IMR-90 (cell line): ENCODE measurements at regions not wholly inside any gene's neighbourhood (a gene's known extent, or its start where the extent isn't known, plus 50 kb on each side); places are given as distances from the start of the nearest gene placed in this dataset.
"Not testable (repeated sequence)": the region's sequence is repeated elsewhere in the genome, so short reads cannot be mapped to it uniquely, and the experiment has no call there.

Experiments used
- ATAC-seq: fragments of 200-7000 bp; cut with Tn5 transposase; 2 replicates; pipeline ENCODE4 v1.9.1; 2020; ENCODE audit warnings: low read depth, mild to moderate bottlenecking, moderate library complexity
- BruUV-seq: library from RNA; stranded (reverse); fragments of 400-500 nt; replicated peaks from 2 replicates; lab custom pipeline; 2021; lab: Mats Ljungman, UMichigan
- CTCF ChIA-PET: fragments of 300-600 bp; formaldehyde crosslinking; extraction: SDS; loops from one replicate; lab custom pipeline; 2021; ENCODE audit warnings: antibody characterized with exemption; lab: Yijun Ruan, JAX
- POLR2A ChIA-PET: fragments of 300-600 bp; sonication (Branson Sonifier 250); formaldehyde crosslinking; loops from one replicate; lab custom pipeline; 2022; ENCODE audit warnings: antibody characterized with exemption; ENCODE audit not compliant: unreplicated experiment; lab: Charles Lee
- DNase-seq: peaks from one replicate; pipeline ENCODE4 v3.0.0; 2013
- H2AFZ ChIP-seq: replicated peaks from 2 replicates; pipeline ENCODE3; 2013; ENCODE audit warnings: low read length, mild to moderate bottlenecking; ENCODE audit not compliant: poor library complexity
- H2AK5ac ChIP-seq: 2 replicates; pipeline ENCODE4 v1.6.1; 2013; ENCODE audit warnings: low read depth, low read length, inconsistent platforms
- H2AK9ac ChIP-seq: replicated peaks from 2 replicates; pipeline ENCODE3; 2013; ENCODE audit warnings: mild to moderate bottlenecking, low read depth, low read length, moderate library complexity; ENCODE audit not compliant: poor library complexity
- H2BK120ac ChIP-seq: 2 replicates; pipeline ENCODE4 v1.6.1; 2013; ENCODE audit warnings: low read depth, low read length, inconsistent platforms
- H2BK15ac ChIP-seq: 3 replicates; pipeline ENCODE4 v1.6.1; 2013; ENCODE audit warnings: low read depth, low read length, inconsistent platforms
- H2BK20ac ChIP-seq: 2 replicates; pipeline ENCODE4 v1.6.1; 2013; ENCODE audit warnings: low read depth, mild to moderate bottlenecking, inconsistent platforms, low read length, moderate library complexity
- H2BK5ac ChIP-seq: 2 replicates; pipeline ENCODE4 v1.6.1; 2013; ENCODE audit warnings: mild to moderate bottlenecking, low read depth, low read length, inconsistent platforms; ENCODE audit not compliant: poor library complexity, severe bottlenecking
- H3K14ac ChIP-seq: replicated peaks from 2 replicates; pipeline ENCODE4 v1.6.1; 2013; ENCODE audit warnings: low read depth, low read length, inconsistent platforms
- H3K18ac ChIP-seq: 2 replicates; pipeline ENCODE4 v1.6.1; 2013; ENCODE audit warnings: low read depth, low read length, control low read depth
- H3K23ac ChIP-seq: 2 replicates; pipeline ENCODE4 v1.6.1; 2013; ENCODE audit warnings: low read depth, low read length, inconsistent platforms
- H3K27ac ChIP-seq: 2 replicates; pipeline ENCODE4 v1.5.1; 2013; ENCODE audit warnings: mild to moderate bottlenecking, control low read depth, low read length; ENCODE audit not compliant: insufficient read depth
- H3K27me3 ChIP-seq: 2 replicates; pipeline ENCODE4 v1.6.1; 2013; ENCODE audit warnings: low read length; ENCODE audit not compliant: control insufficient read depth, insufficient read depth
- H3K36me3 ChIP-seq: 2 replicates; pipeline ENCODE4 v1.6.1; 2013; ENCODE audit warnings: low read length, mixed read lengths; ENCODE audit not compliant: control insufficient read depth, insufficient read depth
- H3K4ac ChIP-seq: 2 replicates; pipeline ENCODE4 v1.6.1; 2013; ENCODE audit warnings: low read depth, low read length, inconsistent platforms
- H3K4me1 ChIP-seq: 2 replicates; pipeline ENCODE4 v1.6.1; 2013; ENCODE audit warnings: low read length, mixed read lengths; ENCODE audit not compliant: control insufficient read depth, insufficient read depth
- H3K4me2 ChIP-seq: 2 replicates; pipeline ENCODE4 v1.6.1; 2013; ENCODE audit warnings: low read depth, mild to moderate bottlenecking, control low read depth, low read length, moderate library complexity
- H3K4me3 ChIP-seq: 2 replicates; pipeline ENCODE4 v1.5.1; 2013; ENCODE audit warnings: low read depth, mild to moderate bottlenecking, control low read depth, low read length, moderate library complexity; ENCODE audit not compliant: insufficient read depth
- H3K56ac ChIP-seq: 2 replicates; pipeline ENCODE4 v1.6.1; 2013; ENCODE audit warnings: low read length, inconsistent platforms; ENCODE audit not compliant: insufficient read depth; ENCODE audit errors: extremely low read depth
- H3K79me1 ChIP-seq, 2 experiments: 2 replicates each; pipeline ENCODE4 v1.6.1; 2013; ENCODE audit warnings: low read length in 2 of 2, inconsistent platforms in 1 of 2, low read depth in 1 of 2
- H3K9ac ChIP-seq: 2 replicates; pipeline ENCODE4 v1.6.1; 2013; ENCODE audit warnings: low read depth, low read length, control low read depth
- H3K9me1 ChIP-seq: 2 replicates; pipeline ENCODE4 v1.6.1; 2013; ENCODE audit warnings: low read length, inconsistent platforms; ENCODE audit not compliant: insufficient read depth
- H3K9me3 ChIP-seq: 2 replicates; pipeline ENCODE4 v1.6.1; 2013; ENCODE audit warnings: low read length; ENCODE audit not compliant: control insufficient read depth, insufficient read depth
- H4K20me1 ChIP-seq: 2 replicates; pipeline ENCODE4 v1.6.1; 2013; ENCODE audit warnings: low read length, inconsistent platforms; ENCODE audit not compliant: insufficient read depth
- H4K5ac ChIP-seq: 2 replicates; pipeline ENCODE4 v1.6.1; 2013; ENCODE audit warnings: mild to moderate bottlenecking, low read depth, low read length, control low read depth
- H4K8ac ChIP-seq, 2 experiments: 2 replicates each; pipeline ENCODE4 v1.6.1; 2013; ENCODE audit warnings: low read depth in 2 of 2, low read length in 2 of 2, control low read depth in 1 of 2, inconsistent platforms in 1 of 2
- H4K91ac ChIP-seq: 2 replicates; pipeline ENCODE4 v1.6.1; 2013; ENCODE audit warnings: low read depth, low read length, inconsistent platforms; ENCODE audit not compliant: insufficient read depth
- BHLHE40 ChIP-seq: fragments of 150-350 bp; IDR thresholded peaks from 2 replicates; pipeline ENCODE4 v1.6.1; 2016; ENCODE audit warnings: mild to moderate bottlenecking, low read depth, low read length
- MAZ ChIP-seq: IDR thresholded peaks from 2 replicates; pipeline ENCODE4 v1.6.1; 2012; ENCODE audit warnings: low read depth, mild to moderate bottlenecking, low read length, improper control_type of control experiment, moderate library complexity, borderline replicate concordance
- MXI1 ChIP-seq: IDR thresholded peaks from 2 replicates; pipeline ENCODE4 v1.6.1; 2012; ENCODE audit warnings: low read depth, mild to moderate bottlenecking, low read length, moderate library complexity, borderline replicate concordance
- RAD21 ChIP-seq: IDR thresholded peaks from 2 replicates; pipeline ENCODE4 v1.6.1; 2012; ENCODE audit warnings: low read length, improper control_type of control experiment
- USF2 ChIP-seq: fragments of 150-350 bp; IDR thresholded peaks from 2 replicates; pipeline ENCODE4 v1.6.1; 2017; ENCODE audit warnings: mild to moderate bottlenecking, antibody characterized with exemption, low read length, low read depth
- WGBS, 2 experiments: methylation state at CpG; one replicate each; pipeline versions ENCODE4 v1.1.5 to v1.1.7; 2013; ENCODE audit warnings: missing lambda C conversion rate in 2 of 2; ENCODE audit not compliant: insufficient read length in 1 of 2; ENCODE audit errors: extremely low coverage in 2 of 2; 5-methylcytosine and 5-hydroxymethylcytosine counted together
- dilution Hi-C: fragments of 300-500 bp; cut with HindIII; formaldehyde crosslinking; loops from one replicate; pipeline ENCODE4 v1.14.3; 2018; ENCODE audit warnings: low sequenced_read_pairs; ENCODE audit not compliant: unreplicated experiment
- in situ Hi-C: fragments of 300-500 bp; cut with MboI; formaldehyde crosslinking; loops from 3 replicates; pipeline ENCODE4 v1.14.3; 2019; ENCODE audit warnings: low sequenced_read_pairs, inconsistent platforms, mixed read lengths
- intact Hi-C: fragments of 100-400 bp; cut with micrococcal nuclease; formaldehyde crosslinking; loops from 2 replicates; pipeline ENCODE4 v1.10.0; 2022

GRCh38 chr4:160364217-160364616, 1261.3 kb downstream of the RAPGEF2 start:
- Histone ChIP-seq H2BK15ac (no peak overlapping the region), H3K23ac (no peak overlapping the region), H3K4me1 (no peaks in the 10 kb centered on the region), H3K56ac (no peak overlapping the region), H3K4ac (no peak overlapping the region), H3K4me2 (no peak overlapping the region), H4K8ac (no peak overlapping the region), H2BK20ac (no peak overlapping the region), H3K79me1 (no peaks in the 10 kb centered on the region), H3K4me3 (no peak overlapping the region), H3K9ac (no peak overlapping the region), H3K9me1 (no peaks in the 10 kb centered on the region), H4K91ac (no peak overlapping the region), H2BK120ac (no peak overlapping the region), H3K27ac (no peak overlapping the region), H2AFZ (no peak overlapping the region), H3K27me3 (no peaks in the 10 kb centered on the region), H3K9me3 (peaks cover 3% of the 10 kb centered on the region; the same call in 1 of the 2 replicates), H4K20me1 (no peaks in the 10 kb centered on the region), H3K18ac (no peak overlapping the region), H2BK5ac (no peak overlapping the region), H4K5ac (no peak overlapping the region), H2AK5ac (no peak overlapping the region), H2AK9ac (no peak overlapping the region), H3K36me3 (no peaks in the 10 kb centered on the region), H3K14ac (no peak overlapping the region)
- dilution Hi-C loops (no loop called here), in situ Hi-C loops (no loop called here), intact Hi-C loops (no loop called here)
- no TSS peak for BruUV-seq
- ChIA-PET POLR2A (no interaction called here), CTCF (no interaction called here)
- ATAC-seq (no peak), DNase-seq (no peak)
- TF ChIP-seq RAD21 (no peak), BHLHE40 (no peak), MAZ (no peak), USF2 (no peak), MXI1 (no peak)

GRCh38 chr4:160364665-160365064, 1261.8 kb downstream of the RAPGEF2 start:
- H3K79me1 ChIP-seq, BruUV-seq, H2AFZ ChIP-seq, ATAC-seq, CTCF ChIA-PET, H3K4me2 ChIP-seq, H2BK5ac ChIP-seq, H4K20me1 ChIP-seq, H2AK9ac ChIP-seq, H3K4ac ChIP-seq, H3K23ac ChIP-seq, H3K27me3 ChIP-seq, H3K9ac ChIP-seq, intact Hi-C loops, H3K4me1 ChIP-seq, H3K9me3 ChIP-seq, H3K4me3 ChIP-seq, in situ Hi-C loops, H2BK15ac ChIP-seq, H3K9me1 ChIP-seq, POLR2A ChIA-PET, H4K8ac ChIP-seq, H4K5ac ChIP-seq, H2BK20ac ChIP-seq, H2BK120ac ChIP-seq, H3K27ac ChIP-seq, dilution Hi-C loops, H3K18ac ChIP-seq, H3K56ac ChIP-seq, H3K36me3 ChIP-seq, H2AK5ac ChIP-seq, DNase-seq, H3K14ac ChIP-seq, H4K91ac ChIP-seq: not testable (repeated sequence)
- WGBS, 2 experiments, result no CpG with 5 or more reads among the region's 6 CpGs
